ENCODE measurements at regions not wholly inside any gene's neighbourhood (a gene's known extent, or its start where the extent isn't known, plus 50 kb on each side); places are given as distances from the start of the nearest gene placed in this dataset.

DNA sequence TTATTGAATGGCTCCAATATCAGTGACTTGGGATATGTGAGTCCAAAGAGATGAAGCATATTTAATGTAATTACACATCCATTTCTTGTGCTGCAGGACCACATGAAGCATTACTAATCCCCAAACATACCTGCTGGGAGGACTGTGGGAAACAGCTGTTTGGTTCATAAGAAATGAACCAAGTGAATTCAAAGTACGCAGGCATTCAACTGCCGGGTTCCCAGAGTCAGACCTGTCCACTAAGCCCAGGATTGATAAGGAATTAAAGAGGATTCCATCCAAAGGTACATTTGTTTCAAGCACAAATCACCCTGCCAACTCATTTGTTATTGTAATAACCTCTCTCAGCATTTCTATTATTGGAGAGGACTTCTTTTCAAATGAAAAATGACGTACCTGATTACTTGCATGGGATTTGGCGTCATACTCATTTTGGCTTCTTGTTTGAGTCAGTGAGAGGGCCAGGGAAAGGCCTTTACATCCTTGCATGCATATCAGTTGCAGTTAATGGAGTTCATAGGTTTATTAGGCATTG, 230.7 kb downstream of the TXNL1 start:
- H3K4me3 Mint-ChIP-seq: no peak overlapping the region
- H3K27ac Mint-ChIP-seq: no peak overlapping the region
- intact Hi-C loops (cut with micrococcal nuclease): no loop called here
- TF ChIP-seq, protein P1, sequence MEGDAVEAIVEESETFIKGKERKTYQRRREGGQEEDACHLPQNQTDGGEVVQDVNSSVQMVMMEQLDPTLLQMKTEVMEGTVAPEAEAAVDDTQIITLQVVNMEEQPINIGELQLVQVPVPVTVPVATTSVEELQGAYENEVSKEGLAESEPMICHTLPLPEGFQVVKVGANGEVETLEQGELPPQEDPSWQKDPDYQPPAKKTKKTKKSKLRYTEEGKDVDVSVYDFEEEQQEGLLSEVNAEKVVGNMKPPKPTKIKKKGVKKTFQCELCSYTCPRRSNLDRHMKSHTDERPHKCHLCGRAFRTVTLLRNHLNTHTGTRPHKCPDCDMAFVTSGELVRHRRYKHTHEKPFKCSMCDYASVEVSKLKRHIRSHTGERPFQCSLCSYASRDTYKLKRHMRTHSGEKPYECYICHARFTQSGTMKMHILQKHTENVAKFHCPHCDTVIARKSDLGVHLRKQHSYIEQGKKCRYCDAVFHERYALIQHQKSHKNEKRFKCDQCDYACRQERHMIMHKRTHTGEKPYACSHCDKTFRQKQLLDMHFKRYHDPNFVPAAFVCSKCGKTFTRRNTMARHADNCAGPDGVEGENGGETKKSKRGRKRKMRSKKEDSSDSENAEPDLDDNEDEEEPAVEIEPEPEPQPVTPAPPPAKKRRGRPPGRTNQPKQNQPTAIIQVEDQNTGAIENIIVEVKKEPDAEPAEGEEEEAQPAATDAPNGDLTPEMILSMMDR (IDR thresholded peaks at IDR 0.05): no peak
- ChIA-PET CTCF (no interaction called here), POLR2A (no interaction called here)
- no peaks in the 10 kb centered on the region for H3K27me3 Mint-ChIP-seq
- H3K4me1 Mint-ChIP-seq: no peaks in the 10 kb centered on the region
- no peak for ATAC-seq (ENCODE audit: low read depth)
- no peaks in the 10 kb centered on the region for H3K9me3 Mint-ChIP-seq
- H3K36me3 Mint-ChIP-seq (ENCODE audit: low read depth): no peaks in the 10 kb centered on the region
- no peak for DNase-seq

DNA sequence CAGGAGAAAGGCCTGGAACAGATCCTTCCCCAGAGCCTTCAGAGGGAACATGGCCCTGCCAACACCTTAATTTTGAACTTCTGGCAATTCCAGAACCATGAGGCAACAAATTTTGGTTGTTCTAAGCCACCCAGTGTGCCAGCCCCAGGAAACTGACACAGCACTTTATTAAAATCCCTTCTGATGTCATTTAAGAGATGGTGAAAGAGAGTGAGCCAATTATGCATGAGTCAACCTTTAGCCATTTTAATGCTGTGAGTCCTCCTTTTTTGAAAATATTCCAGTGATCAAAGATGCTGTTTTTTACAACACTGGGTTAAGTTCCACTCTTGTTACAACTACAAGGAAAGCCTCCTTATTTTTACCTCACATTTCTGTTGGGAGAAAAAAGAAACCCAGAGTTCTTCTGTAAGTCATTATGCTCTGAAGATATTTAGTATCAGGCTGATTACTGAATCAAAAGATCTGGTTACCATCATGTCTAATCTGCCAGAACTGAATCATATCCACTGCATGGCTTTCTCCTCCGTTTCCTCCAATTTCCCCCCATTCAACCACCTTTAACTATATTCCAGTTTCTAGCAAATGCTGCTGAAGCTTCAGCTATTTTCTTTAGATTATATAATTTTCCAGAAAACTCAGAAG, 235.4 kb downstream of the TXNL1 start:
- H3K4me3 Mint-ChIP-seq: no peak overlapping the region
- ChIA-PET POLR2A (no interaction called here), CTCF (no interaction called here)
- no peak overlapping the region for H3K27ac Mint-ChIP-seq
- no peak for ATAC-seq (ENCODE audit: low read depth)
- no peaks in the 10 kb centered on the region for H3K9me3 Mint-ChIP-seq
- no peaks in the 10 kb centered on the region for H3K36me3 Mint-ChIP-seq (ENCODE audit: low read depth)
- DNase-seq: no peak
- peaks cover 3% of the 10 kb centered on the region for H3K27me3 Mint-ChIP-seq
- intact Hi-C loops (cut with micrococcal nuclease): no loop called here
- no peaks in the 10 kb centered on the region for H3K4me1 Mint-ChIP-seq
- TF ChIP-seq, protein P1 (IDR thresholded peaks at IDR 0.05): no peak

DNA sequence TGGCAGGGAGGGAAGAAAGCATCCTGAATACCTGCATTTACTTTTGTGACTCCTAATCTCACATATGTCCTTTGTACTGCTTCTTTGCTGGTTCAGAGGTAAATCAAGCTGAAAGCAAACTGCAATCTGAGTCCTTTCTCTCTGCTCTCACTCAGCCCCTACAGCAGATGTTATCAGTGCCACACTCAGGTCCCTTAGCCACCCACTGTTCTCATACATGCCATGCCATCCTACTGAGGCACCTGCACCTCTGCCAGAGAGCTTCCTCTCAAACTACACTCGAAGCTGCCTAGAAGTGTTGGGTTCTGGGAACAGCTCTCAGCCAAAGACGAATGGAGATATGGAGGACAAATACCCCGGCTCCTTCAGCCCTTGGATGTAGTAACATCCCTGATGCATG, 244.5 kb downstream of the TXNL1 start:
- H3K9me3 Mint-ChIP-seq: no peaks in the 10 kb centered on the region
- DNase-seq: no peak
- H3K4me3 Mint-ChIP-seq: no peak overlapping the region
- no peaks in the 10 kb centered on the region for H3K36me3 Mint-ChIP-seq (ENCODE audit: low read depth)
- TF ChIP-seq, protein P1 (IDR thresholded peaks at IDR 0.05): no peak
- intact Hi-C loops (cut with micrococcal nuclease): no loop called here
- ATAC-seq (ENCODE audit: low read depth): no peak
- ChIA-PET POLR2A (no interaction called here), CTCF (no interaction called here)
- no peaks in the 10 kb centered on the region for H3K4me1 Mint-ChIP-seq
- H3K27me3 Mint-ChIP-seq: peaks cover 3% of the 10 kb centered on the region
- H3K27ac Mint-ChIP-seq: no peak overlapping the region

DNA sequence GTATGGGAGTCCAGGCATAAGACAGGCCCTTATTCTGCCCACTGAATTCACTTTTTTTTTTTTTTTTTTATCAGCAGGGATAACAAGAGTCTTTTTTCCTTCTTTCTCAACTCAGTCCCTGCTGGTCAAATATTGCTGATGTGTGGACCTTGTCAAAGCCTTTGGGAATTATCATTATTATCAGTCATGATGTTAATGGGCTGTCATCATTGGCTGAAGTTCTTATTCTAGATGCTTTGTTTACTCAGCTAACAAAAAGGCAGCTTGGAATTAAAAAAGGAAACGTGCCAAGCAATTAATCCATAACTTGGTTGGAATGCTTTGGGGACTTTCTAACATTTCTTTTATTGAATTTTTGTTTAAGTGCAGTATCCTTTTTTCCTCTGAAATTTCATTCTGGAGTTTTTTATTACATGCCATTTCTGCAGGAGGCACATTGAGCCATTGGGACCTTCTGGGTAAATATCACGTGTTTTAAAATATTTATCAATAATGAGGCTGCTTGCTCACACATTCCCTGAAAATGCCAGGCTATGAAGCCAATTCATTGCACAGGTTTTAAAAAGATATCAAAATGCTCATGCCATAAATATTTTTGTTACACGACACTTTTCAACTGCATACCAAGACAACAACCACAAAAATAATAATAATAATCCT, 246.3 kb downstream of the TXNL1 start:
- H3K27ac Mint-ChIP-seq: no peak overlapping the region

DNA sequence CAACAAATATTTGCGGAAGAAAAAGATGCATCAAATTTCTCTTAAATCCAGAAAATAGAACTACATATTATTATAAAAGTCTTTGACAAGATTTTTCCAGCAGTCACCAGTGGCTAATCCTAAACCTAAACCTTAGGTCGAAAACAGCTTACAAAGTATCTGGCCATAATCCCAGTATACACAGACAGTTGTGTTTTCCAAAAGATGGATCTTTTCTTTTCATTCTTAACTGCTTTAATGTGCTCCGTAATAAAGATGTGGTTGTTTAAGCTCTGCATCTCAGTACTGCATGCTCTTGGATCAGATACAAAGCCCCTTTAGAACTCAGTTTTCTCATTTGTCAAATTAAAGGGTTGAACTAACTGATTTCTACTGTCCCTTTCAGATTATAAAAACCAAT, 247.8 kb downstream of the TXNL1 start:
- ChIA-PET CTCF (no interaction called here), POLR2A (no interaction called here)
- DNase-seq (no peak), ATAC-seq (ENCODE audit: low read depth) (no peak)
- TF ChIP-seq, protein P1 (IDR thresholded peaks at IDR 0.05): no peak
- Mint-ChIP-seq H3K4me1 (no peaks in the 10 kb centered on the region), H3K4me3 (no peak overlapping the region), H3K27ac (no peak overlapping the region), H3K9me3 (no peaks in the 10 kb centered on the region), H3K36me3 (ENCODE audit: low read depth) (no peaks in the 10 kb centered on the region), H3K27me3 (no peaks in the 10 kb centered on the region)
- intact Hi-C loops (cut with micrococcal nuclease): no loop called here

More for the DNA sequence above, 246.3 kb downstream of the TXNL1 start:
- ATAC-seq (ENCODE audit: low read depth) (no peak), DNase-seq (no peak)
- Mint-ChIP-seq H3K36me3 (ENCODE audit: low read depth) (no peaks in the 10 kb centered on the region), H3K4me1 (no peaks in the 10 kb centered on the region), H3K9me3 (no peaks in the 10 kb centered on the region), H3K27me3 (no peaks in the 10 kb centered on the region), H3K4me3 (no peak overlapping the region)
- TF ChIP-seq, protein P1 (IDR thresholded peaks at IDR 0.05): no peak
- ChIA-PET POLR2A (no interaction called here), CTCF (no interaction called here)
- intact Hi-C loops (cut with micrococcal nuclease): no loop called here

All from activated B cell treated with CpG ODN at 0.5 μM for 24 hours (primary cell).